ENCODE measurements at regions not wholly inside any gene's neighbourhood (a gene's known extent, or its start where the extent isn't known, plus 50 kb on each side); places are given as distances from the start of the nearest gene placed in this dataset.

GRCh38 chr13:104485571-104485970 lies 1419.4 kb upstream of the SLC10A2 start:
- DNase-seq (ENCODE audit: low read depth in 2 of 2) = peak in 1 of 2 donors; percentile 2
- no peak overlapping the region for H3K4me3 ChIP-seq (replicated peaks in 1 of 2; ENCODE audit: low read depth in 2 of 2, low read length in 2 of 2)
- TF ChIP-seq CTCF (IDR thresholded peaks at IDR 0.05; ENCODE audit: low read depth, low read length) = no peak

GRCh38 chr13:104483631-104484030 lies 1417.4 kb upstream of the SLC10A2 start:
- no peak for DNase-seq (ENCODE audit: low read depth in 2 of 2)
- TF ChIP-seq CTCF (IDR thresholded peaks at IDR 0.05; ENCODE audit: low read depth, low read length) = no peak
- H3K4me3 ChIP-seq (replicated peaks in 1 of 2; ENCODE audit: low read depth in 2 of 2, low read length in 2 of 2) = no peak overlapping the region

- no peak for TF ChIP-seq CTCF (IDR thresholded peaks at IDR 0.05; ENCODE audit: low read depth, low read length)
- DNase-seq (ENCODE audit: low read depth in 2 of 2) = peak in 1 of 2 donors; percentile 63
- H3K4me3 ChIP-seq (replicated peaks in 1 of 2; ENCODE audit: low read depth in 2 of 2, low read length in 2 of 2) = no peak overlapping the region
Measured at GRCh38 chr13:104477261-104477660, 1411.0 kb upstream of the SLC10A2 start.

GRCh38 chr13:104473936-104474335 lies 1407.7 kb upstream of the SLC10A2 start:
- no peak for DNase-seq (ENCODE audit: low read depth in 2 of 2)
- no peak for TF ChIP-seq CTCF (IDR thresholded peaks at IDR 0.05; ENCODE audit: low read depth, low read length)
- H3K4me3 ChIP-seq (replicated peaks in 1 of 2; ENCODE audit: low read depth in 2 of 2, low read length in 2 of 2) = no peak overlapping the region

GRCh38 chr13:104466016-104466415 lies 1399.8 kb upstream of the SLC10A2 start:
- H3K4me3 ChIP-seq (replicated peaks in 1 of 2; ENCODE audit: low read depth in 2 of 2, low read length in 2 of 2) = no peak overlapping the region
- TF ChIP-seq CTCF (IDR thresholded peaks at IDR 0.05; ENCODE audit: low read depth, low read length) = no peak
- DNase-seq (ENCODE audit: low read depth in 2 of 2) = no peak

GRCh38 chr13:104461049-104461448 lies 1394.8 kb upstream of the SLC10A2 start:
- no peak overlapping the region for H3K4me3 ChIP-seq (replicated peaks in 1 of 2; ENCODE audit: low read depth in 2 of 2, low read length in 2 of 2)
- no peak for TF ChIP-seq CTCF (IDR thresholded peaks at IDR 0.05; ENCODE audit: low read depth, low read length)

GRCh38 chr13:104460554-104460953 lies 1394.3 kb upstream of the SLC10A2 start:
- no peak overlapping the region for H3K4me3 ChIP-seq (replicated peaks in 1 of 2; ENCODE audit: low read depth in 2 of 2, low read length in 2 of 2)
- DNase-seq (ENCODE audit: low read depth in 2 of 2) = peak; percentile 1 to 46
- TF ChIP-seq CTCF (IDR thresholded peaks at IDR 0.05; ENCODE audit: low read depth, low read length) = no peak

More at GRCh38 chr13:104461049-104461448, 1394.8 kb upstream of the SLC10A2 start:
- DNase-seq (ENCODE audit: low read depth in 2 of 2) = no peak
